ENCODE measurements at regions not wholly inside any gene's neighbourhood (a gene's known extent, or its start where the extent isn't known, plus 50 kb on each side); places are given as distances from the start of the nearest gene placed in this dataset.
"Not testable (repeated sequence)": the region's sequence is repeated elsewhere in the genome, so short reads cannot be mapped to it uniquely, and the experiment has no call there.

- H3K4me3 ChIP-seq; intact Hi-C loops (cut with DNase I); H3K9me3 ChIP-seq; H3K4me1 ChIP-seq; FAIRE-seq; H3K27ac ChIP-seq; H3K27me3 ChIP-seq; ATAC-seq; H3K36me3 ChIP-seq: not testable (repeated sequence)
- 85 to 86% methylated on average over 4 to 5 of the region's 8 CpGs for WGBS, 2 donors
- DNase-seq, result peak in 1 of 6 donors; percentile 6
These were observed 89.4 kb downstream of the MALL start for GRCh38 chr2:110026126-110026785.

- ATAC-seq; H3K9me3 ChIP-seq; H3K27me3 ChIP-seq; H3K4me3 ChIP-seq; intact Hi-C loops (cut with DNase I); H3K36me3 ChIP-seq; H3K4me1 ChIP-seq; H3K27ac ChIP-seq; FAIRE-seq: not testable (repeated sequence)
- WGBS, 2 donors, result 89 to 94% methylated on average over 6 to 10 of the region's 11 CpGs
- peak in 2 of 6 donors; percentile 32 to 41 for DNase-seq
These were observed 87.2 kb downstream of the MALL start for GRCh38 chr2:110028411-110028810.

DNA sequence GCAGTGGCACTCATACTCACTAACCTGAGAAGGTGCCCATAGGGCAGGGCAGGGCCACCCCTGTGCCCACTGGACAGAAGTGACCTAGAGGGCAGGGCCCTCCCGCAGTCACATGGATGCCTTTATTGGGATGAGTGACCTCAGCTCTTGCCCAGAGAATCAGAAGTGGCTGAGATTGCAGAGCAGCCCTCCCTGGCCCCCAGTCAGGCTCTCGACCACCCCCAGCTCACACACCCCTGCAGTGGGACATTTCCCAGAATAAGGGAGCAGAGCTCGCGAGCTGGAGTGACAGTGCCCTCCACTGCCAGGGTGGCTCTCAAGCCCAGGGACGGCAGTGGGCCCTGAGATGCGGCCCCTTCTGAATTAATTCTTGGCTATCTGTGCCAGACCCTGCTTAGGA lies 84.7 kb downstream of the MALL start:
- H3K4me1 ChIP-seq; H3K4me3 ChIP-seq; intact Hi-C loops (cut with DNase I); H3K27ac ChIP-seq; H3K9me3 ChIP-seq; H3K36me3 ChIP-seq; H3K27me3 ChIP-seq; ATAC-seq; FAIRE-seq: not testable (repeated sequence)
- peak in 2 of 6 donors; percentile 25 to 28 for DNase-seq
- WGBS, 2 donors, result 88 to 92% methylated on average over 3 of the region's 6 CpGs

DNA sequence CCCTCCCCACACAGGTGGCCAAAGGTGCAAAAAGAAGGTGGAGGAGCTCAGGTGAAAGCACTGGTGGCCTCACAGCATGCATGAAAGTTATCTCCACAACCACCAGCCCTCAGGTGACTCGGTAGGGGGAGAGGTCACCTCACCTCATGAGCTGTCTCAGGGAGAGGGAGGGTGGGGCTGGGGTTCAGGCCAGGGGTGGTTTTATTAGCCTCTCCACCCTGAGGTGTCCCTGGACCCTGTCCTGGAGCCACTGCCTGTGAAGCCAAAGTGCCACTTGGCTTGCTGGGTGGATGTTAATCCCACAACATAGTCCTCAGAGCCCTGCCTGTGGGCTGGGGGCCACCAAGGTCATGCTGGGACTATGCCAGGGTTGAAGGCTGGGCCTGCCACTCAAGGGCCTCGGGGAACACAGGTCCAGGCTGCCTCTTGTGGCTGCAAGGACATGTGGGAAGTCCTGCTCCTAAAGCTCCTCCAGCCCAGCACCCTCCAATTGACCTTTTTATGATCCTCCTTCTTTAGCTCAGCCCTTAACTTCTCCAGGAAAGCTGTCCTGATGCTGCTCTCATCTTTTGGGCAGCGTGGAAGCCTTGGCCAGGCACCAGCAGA lies 83.8 kb downstream of the MALL start:
- no CpG with 5 or more reads among the region's 3 CpGs for WGBS, 2 donors
- FAIRE-seq (peak; percentile 49), ATAC-seq (peak; percentile 66 to 80 (median 69))
- H3K27ac ChIP-seq; H3K36me3 ChIP-seq; H3K27me3 ChIP-seq; H3K4me3 ChIP-seq; intact Hi-C loops (cut with DNase I); H3K4me1 ChIP-seq; H3K9me3 ChIP-seq; DNase-seq: not testable (repeated sequence)

Data from pancreas (tissue), 10 donors.